IMR-90 (cell line): ENCODE measurements at regions not wholly inside any gene's neighbourhood (a gene's known extent, or its start where the extent isn't known, plus 50 kb on each side); places are given as distances from the start of the nearest gene placed in this dataset.

ENCODE experiments used
- ATAC-seq: fragments of 200-7000 bp; cut with Tn5 transposase; 2 replicates; pipeline ENCODE4 v1.9.1; 2020; ENCODE audit warnings: low read depth, mild to moderate bottlenecking, moderate library complexity
- BruUV-seq: library from RNA; stranded (reverse); fragments of 400-500 nt; replicated peaks from 2 replicates; lab custom pipeline; 2021; lab: Mats Ljungman, UMichigan
- CTCF ChIA-PET: fragments of 300-600 bp; formaldehyde crosslinking; extraction: SDS; loops from one replicate; lab custom pipeline; 2021; ENCODE audit warnings: antibody characterized with exemption; lab: Yijun Ruan, JAX
- POLR2A ChIA-PET: fragments of 300-600 bp; sonication (Branson Sonifier 250); formaldehyde crosslinking; loops from one replicate; lab custom pipeline; 2022; ENCODE audit warnings: antibody characterized with exemption; ENCODE audit not compliant: unreplicated experiment; lab: Charles Lee
- DNase-seq: peaks from one replicate; pipeline ENCODE4 v3.0.0; 2013
- H2AFZ ChIP-seq: replicated peaks from 2 replicates; pipeline ENCODE3; 2013; ENCODE audit warnings: low read length, mild to moderate bottlenecking; ENCODE audit not compliant: poor library complexity
- H2AK5ac ChIP-seq: 2 replicates; pipeline ENCODE4 v1.6.1; 2013; ENCODE audit warnings: low read depth, low read length, inconsistent platforms
- H2AK9ac ChIP-seq: replicated peaks from 2 replicates; pipeline ENCODE3; 2013; ENCODE audit warnings: mild to moderate bottlenecking, low read depth, low read length, moderate library complexity; ENCODE audit not compliant: poor library complexity
- H2BK120ac ChIP-seq: 2 replicates; pipeline ENCODE4 v1.6.1; 2013; ENCODE audit warnings: low read depth, low read length, inconsistent platforms
- H2BK15ac ChIP-seq: 3 replicates; pipeline ENCODE4 v1.6.1; 2013; ENCODE audit warnings: low read depth, low read length, inconsistent platforms
- H2BK20ac ChIP-seq: 2 replicates; pipeline ENCODE4 v1.6.1; 2013; ENCODE audit warnings: low read depth, mild to moderate bottlenecking, inconsistent platforms, low read length, moderate library complexity
- H2BK5ac ChIP-seq: 2 replicates; pipeline ENCODE4 v1.6.1; 2013; ENCODE audit warnings: mild to moderate bottlenecking, low read depth, low read length, inconsistent platforms; ENCODE audit not compliant: poor library complexity, severe bottlenecking
- H3K14ac ChIP-seq: replicated peaks from 2 replicates; pipeline ENCODE4 v1.6.1; 2013; ENCODE audit warnings: low read depth, low read length, inconsistent platforms
- H3K18ac ChIP-seq: 2 replicates; pipeline ENCODE4 v1.6.1; 2013; ENCODE audit warnings: low read depth, low read length, control low read depth
- H3K23ac ChIP-seq: 2 replicates; pipeline ENCODE4 v1.6.1; 2013; ENCODE audit warnings: low read depth, low read length, inconsistent platforms
- H3K27ac ChIP-seq: 2 replicates; pipeline ENCODE4 v1.5.1; 2013; ENCODE audit warnings: mild to moderate bottlenecking, control low read depth, low read length; ENCODE audit not compliant: insufficient read depth
- H3K27me3 ChIP-seq: 2 replicates; pipeline ENCODE4 v1.6.1; 2013; ENCODE audit warnings: low read length; ENCODE audit not compliant: control insufficient read depth, insufficient read depth
- H3K36me3 ChIP-seq: 2 replicates; pipeline ENCODE4 v1.6.1; 2013; ENCODE audit warnings: low read length, mixed read lengths; ENCODE audit not compliant: control insufficient read depth, insufficient read depth
- H3K4ac ChIP-seq: 2 replicates; pipeline ENCODE4 v1.6.1; 2013; ENCODE audit warnings: low read depth, low read length, inconsistent platforms
- H3K4me1 ChIP-seq: 2 replicates; pipeline ENCODE4 v1.6.1; 2013; ENCODE audit warnings: low read length, mixed read lengths; ENCODE audit not compliant: control insufficient read depth, insufficient read depth
- H3K4me2 ChIP-seq: 2 replicates; pipeline ENCODE4 v1.6.1; 2013; ENCODE audit warnings: low read depth, mild to moderate bottlenecking, control low read depth, low read length, moderate library complexity
- H3K4me3 ChIP-seq: 2 replicates; pipeline ENCODE4 v1.5.1; 2013; ENCODE audit warnings: low read depth, mild to moderate bottlenecking, control low read depth, low read length, moderate library complexity; ENCODE audit not compliant: insufficient read depth
- H3K56ac ChIP-seq: 2 replicates; pipeline ENCODE4 v1.6.1; 2013; ENCODE audit warnings: low read length, inconsistent platforms; ENCODE audit not compliant: insufficient read depth; ENCODE audit errors: extremely low read depth
- H3K79me1 ChIP-seq, 2 experiments: 2 replicates each; pipeline ENCODE4 v1.6.1; 2013; ENCODE audit warnings: low read length in 2 of 2, inconsistent platforms in 1 of 2, low read depth in 1 of 2
- H3K9ac ChIP-seq: 2 replicates; pipeline ENCODE4 v1.6.1; 2013; ENCODE audit warnings: low read depth, low read length, control low read depth
- H3K9me1 ChIP-seq: 2 replicates; pipeline ENCODE4 v1.6.1; 2013; ENCODE audit warnings: low read length, inconsistent platforms; ENCODE audit not compliant: insufficient read depth
- H3K9me3 ChIP-seq: 2 replicates; pipeline ENCODE4 v1.6.1; 2013; ENCODE audit warnings: low read length; ENCODE audit not compliant: control insufficient read depth, insufficient read depth
- H4K20me1 ChIP-seq: 2 replicates; pipeline ENCODE4 v1.6.1; 2013; ENCODE audit warnings: low read length, inconsistent platforms; ENCODE audit not compliant: insufficient read depth
- H4K5ac ChIP-seq: 2 replicates; pipeline ENCODE4 v1.6.1; 2013; ENCODE audit warnings: mild to moderate bottlenecking, low read depth, low read length, control low read depth
- H4K8ac ChIP-seq, 2 experiments: 2 replicates each; pipeline ENCODE4 v1.6.1; 2013; ENCODE audit warnings: low read depth in 2 of 2, low read length in 2 of 2, control low read depth in 1 of 2, inconsistent platforms in 1 of 2
- H4K91ac ChIP-seq: 2 replicates; pipeline ENCODE4 v1.6.1; 2013; ENCODE audit warnings: low read depth, low read length, inconsistent platforms; ENCODE audit not compliant: insufficient read depth
- BHLHE40 ChIP-seq: fragments of 150-350 bp; IDR thresholded peaks from 2 replicates; pipeline ENCODE4 v1.6.1; 2016; ENCODE audit warnings: mild to moderate bottlenecking, low read depth, low read length
- CEBPB ChIP-seq: IDR thresholded peaks from 2 replicates; pipeline ENCODE4 v1.6.1; 2012; ENCODE audit warnings: low read depth, low read length, improper control_type of control experiment
- CHD1 ChIP-seq: IDR thresholded peaks from 2 replicates; pipeline ENCODE4 v1.6.1; 2012; ENCODE audit warnings: low read depth, low read length, improper control_type of control experiment
- FOS ChIP-seq: fragments of 150-350 bp; IDR thresholded peaks from 2 replicates; pipeline ENCODE4 v1.6.1; 2016; ENCODE audit warnings: low read depth, low read length
- MAFK ChIP-seq: IDR thresholded peaks from 2 replicates; pipeline ENCODE4 v1.6.1; 2012; ENCODE audit warnings: low read depth, low read length, improper control_type of control experiment
- MAZ ChIP-seq: IDR thresholded peaks from 2 replicates; pipeline ENCODE4 v1.6.1; 2012; ENCODE audit warnings: low read depth, mild to moderate bottlenecking, low read length, improper control_type of control experiment, moderate library complexity, borderline replicate concordance
- MXI1 ChIP-seq: IDR thresholded peaks from 2 replicates; pipeline ENCODE4 v1.6.1; 2012; ENCODE audit warnings: low read depth, mild to moderate bottlenecking, low read length, moderate library complexity, borderline replicate concordance
- NFE2L2 ChIP-seq: fragments of 150-350 bp; IDR thresholded peaks from 2 replicates; pipeline ENCODE4 v1.6.1; 2016; ENCODE audit warnings: low read depth, mild to moderate bottlenecking, low read length
- POLR2A ChIP-seq: IDR thresholded peaks from 2 replicates; pipeline ENCODE4 v1.6.1; 2012; ENCODE audit warnings: mild to moderate bottlenecking, low read depth, low read length
- RAD21 ChIP-seq: IDR thresholded peaks from 2 replicates; pipeline ENCODE4 v1.6.1; 2012; ENCODE audit warnings: low read length, improper control_type of control experiment
- RCOR1 ChIP-seq: IDR thresholded peaks from 2 replicates; pipeline ENCODE4 v1.6.1; 2012; ENCODE audit warnings: mild to moderate bottlenecking, low read length, improper control_type of control experiment; ENCODE audit not compliant: insufficient replicate concordance
- RFX5 ChIP-seq: IDR thresholded peaks from 2 replicates; pipeline ENCODE4 v1.8.0; 2012; ENCODE audit warnings: low read depth, mild to moderate bottlenecking, low read length, moderate library complexity
- SMC3 ChIP-seq: fragments of 150-350 bp; IDR thresholded peaks from 2 replicates; pipeline ENCODE4 v1.6.1; 2016; ENCODE audit warnings: low read depth, mild to moderate bottlenecking, antibody characterized with exemption, low read length, moderate library complexity
- WGBS, 2 experiments: methylation state at CpG; one replicate each; pipeline versions ENCODE4 v1.1.5 to v1.1.7; 2013; ENCODE audit warnings: missing lambda C conversion rate in 2 of 2; ENCODE audit not compliant: insufficient read length in 1 of 2; ENCODE audit errors: extremely low coverage in 2 of 2; 5-methylcytosine and 5-hydroxymethylcytosine counted together
- dilution Hi-C: fragments of 300-500 bp; cut with HindIII; formaldehyde crosslinking; loops from one replicate; pipeline ENCODE4 v1.14.3; 2018; ENCODE audit warnings: low sequenced_read_pairs; ENCODE audit not compliant: unreplicated experiment
- in situ Hi-C: fragments of 300-500 bp; cut with MboI; formaldehyde crosslinking; loops from 3 replicates; pipeline ENCODE4 v1.14.3; 2019; ENCODE audit warnings: low sequenced_read_pairs, inconsistent platforms, mixed read lengths
- intact Hi-C: fragments of 100-400 bp; cut with micrococcal nuclease; formaldehyde crosslinking; loops from 2 replicates; pipeline ENCODE4 v1.10.0; 2022
- TF ChIP-seq, protein P1 (sequence below): fragments of 150-350 bp; IDR thresholded peaks from 2 replicates; pipeline ENCODE4 v1.6.1; 2017; ENCODE audit warnings: mild to moderate bottlenecking, antibody characterized with exemption, low read length, low read depth
- TF ChIP-seq, protein P2 (sequence below): conservative IDR thresholded peaks from 2 replicates; pipeline ENCODE4 v1.5.1; 2012; ENCODE audit warnings: mild to moderate bottlenecking, low read depth, low read length, improper control_type of control experiment
- TF ChIP-seq, protein P3 (sequence below): fragments of 150-350 bp; IDR thresholded peaks from 2 replicates; pipeline ENCODE4 v1.6.1; 2016; ENCODE audit warnings: low read depth, mild to moderate bottlenecking, low read length, moderate library complexity, borderline replicate concordance

DNA sequence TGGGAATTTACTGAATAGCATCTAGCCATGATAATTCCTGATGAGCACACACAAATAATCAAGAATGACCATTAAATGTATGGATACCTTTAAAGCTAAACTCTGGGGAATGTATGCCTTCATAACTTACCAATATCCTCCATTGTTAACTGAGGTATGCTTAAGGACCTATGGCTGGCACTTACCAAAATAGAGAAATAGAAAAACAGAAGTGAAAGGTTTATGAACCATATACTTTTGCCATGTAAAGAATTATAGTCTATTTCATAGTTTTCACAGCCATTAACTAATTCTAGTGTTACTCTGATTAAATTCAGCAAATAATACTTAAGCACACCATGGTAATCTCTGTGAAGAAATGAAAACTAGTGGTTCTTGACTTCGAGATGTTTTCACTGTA lies 1360.6 kb upstream of the LRRTM3 start:
- ATAC-seq (no peak), DNase-seq (no peak)
- no peak overlapping the region for H3K27ac ChIP-seq
- no peaks in the 10 kb centered on the region for H3K36me3 ChIP-seq
- no peak overlapping the region for H3K14ac ChIP-seq
- H3K18ac ChIP-seq: no peak overlapping the region
- ChIA-PET CTCF (no interaction called here), POLR2A (no interaction called here)
- no peak overlapping the region for H3K4me2 ChIP-seq
- H3K56ac ChIP-seq: no peak overlapping the region
- H2BK20ac ChIP-seq: no peak overlapping the region
- H4K5ac ChIP-seq: no peak overlapping the region
- no peak overlapping the region for H3K23ac ChIP-seq
- no peaks in the 10 kb centered on the region for H3K9me3 ChIP-seq
- intact Hi-C loops (no loop called here), dilution Hi-C loops (no loop called here), in situ Hi-C loops (no loop called here)
- no peak overlapping the region for H2BK120ac ChIP-seq
- H4K8ac ChIP-seq: no peak overlapping the region
- WGBS, 2 experiments: no CpG with 5 or more reads among the region's 1 CpG
- H4K91ac ChIP-seq: no peak overlapping the region
- no peak overlapping the region for H2BK5ac ChIP-seq
- no peaks in the 10 kb centered on the region for H3K9me1 ChIP-seq
- no peak overlapping the region for H3K9ac ChIP-seq
- H3K79me1 ChIP-seq: no peaks in the 10 kb centered on the region
- H3K4me1 ChIP-seq: no peaks in the 10 kb centered on the region
- no peak overlapping the region for H2AFZ ChIP-seq
- no TSS peak for BruUV-seq
- no peak overlapping the region for H2AK9ac ChIP-seq
- H2AK5ac ChIP-seq: no peak overlapping the region
- H4K20me1 ChIP-seq: no peaks in the 10 kb centered on the region
- no peak for TF ChIP-seq CEBPB
- TF ChIP-seq MAZ: no peak
- no peak for TF ChIP-seq NFE2L2
- no peak for TF ChIP-seq MXI1
- TF ChIP-seq FOS: no peak
- no peak for TF ChIP-seq RFX5
- no peak for TF ChIP-seq MAFK
- TF ChIP-seq, protein P1, sequence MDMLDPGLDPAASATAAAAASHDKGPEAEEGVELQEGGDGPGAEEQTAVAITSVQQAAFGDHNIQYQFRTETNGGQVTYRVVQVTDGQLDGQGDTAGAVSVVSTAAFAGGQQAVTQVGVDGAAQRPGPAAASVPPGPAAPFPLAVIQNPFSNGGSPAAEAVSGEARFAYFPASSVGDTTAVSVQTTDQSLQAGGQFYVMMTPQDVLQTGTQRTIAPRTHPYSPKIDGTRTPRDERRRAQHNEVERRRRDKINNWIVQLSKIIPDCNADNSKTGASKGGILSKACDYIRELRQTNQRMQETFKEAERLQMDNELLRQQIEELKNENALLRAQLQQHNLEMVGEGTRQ: no peak
- TF ChIP-seq, protein P2, sequence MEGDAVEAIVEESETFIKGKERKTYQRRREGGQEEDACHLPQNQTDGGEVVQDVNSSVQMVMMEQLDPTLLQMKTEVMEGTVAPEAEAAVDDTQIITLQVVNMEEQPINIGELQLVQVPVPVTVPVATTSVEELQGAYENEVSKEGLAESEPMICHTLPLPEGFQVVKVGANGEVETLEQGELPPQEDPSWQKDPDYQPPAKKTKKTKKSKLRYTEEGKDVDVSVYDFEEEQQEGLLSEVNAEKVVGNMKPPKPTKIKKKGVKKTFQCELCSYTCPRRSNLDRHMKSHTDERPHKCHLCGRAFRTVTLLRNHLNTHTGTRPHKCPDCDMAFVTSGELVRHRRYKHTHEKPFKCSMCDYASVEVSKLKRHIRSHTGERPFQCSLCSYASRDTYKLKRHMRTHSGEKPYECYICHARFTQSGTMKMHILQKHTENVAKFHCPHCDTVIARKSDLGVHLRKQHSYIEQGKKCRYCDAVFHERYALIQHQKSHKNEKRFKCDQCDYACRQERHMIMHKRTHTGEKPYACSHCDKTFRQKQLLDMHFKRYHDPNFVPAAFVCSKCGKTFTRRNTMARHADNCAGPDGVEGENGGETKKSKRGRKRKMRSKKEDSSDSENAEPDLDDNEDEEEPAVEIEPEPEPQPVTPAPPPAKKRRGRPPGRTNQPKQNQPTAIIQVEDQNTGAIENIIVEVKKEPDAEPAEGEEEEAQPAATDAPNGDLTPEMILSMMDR: no peak
- TF ChIP-seq POLR2A: no peak
- TF ChIP-seq CHD1: no peak
- TF ChIP-seq, protein P3, sequence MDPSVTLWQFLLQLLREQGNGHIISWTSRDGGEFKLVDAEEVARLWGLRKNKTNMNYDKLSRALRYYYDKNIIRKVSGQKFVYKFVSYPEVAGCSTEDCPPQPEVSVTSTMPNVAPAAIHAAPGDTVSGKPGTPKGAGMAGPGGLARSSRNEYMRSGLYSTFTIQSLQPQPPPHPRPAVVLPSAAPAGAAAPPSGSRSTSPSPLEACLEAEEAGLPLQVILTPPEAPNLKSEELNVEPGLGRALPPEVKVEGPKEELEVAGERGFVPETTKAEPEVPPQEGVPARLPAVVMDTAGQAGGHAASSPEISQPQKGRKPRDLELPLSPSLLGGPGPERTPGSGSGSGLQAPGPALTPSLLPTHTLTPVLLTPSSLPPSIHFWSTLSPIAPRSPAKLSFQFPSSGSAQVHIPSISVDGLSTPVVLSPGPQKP: no peak
- TF ChIP-seq BHLHE40: no peak
- TF ChIP-seq RAD21: no peak
- no peak for TF ChIP-seq SMC3
- no peak for TF ChIP-seq RCOR1
- no peak overlapping the region for H3K4me3 ChIP-seq
- no peak overlapping the region for H2BK15ac ChIP-seq
- H3K4ac ChIP-seq: no peak overlapping the region
- H3K27me3 ChIP-seq: no peaks in the 10 kb centered on the region
